ENCODE measurements at regions not wholly inside any gene's neighbourhood (a gene's known extent, or its start where the extent isn't known, plus 50 kb on each side); places are given as distances from the start of the nearest gene placed in this dataset.

GRCh38 chr1:170230323-170230722, 84.6 kb downstream of the NTMT2 start:
- dilution Hi-C loops (cut with MboI; ENCODE audit: extremely low pct_ligation_motif_present, low sequenced_read_pairs), result no loop called here
- FAIRE-seq, result no peak
- no peak overlapping the region for H2AFZ ChIP-seq (ENCODE audit: control insufficient read depth, low read length)

DNA sequence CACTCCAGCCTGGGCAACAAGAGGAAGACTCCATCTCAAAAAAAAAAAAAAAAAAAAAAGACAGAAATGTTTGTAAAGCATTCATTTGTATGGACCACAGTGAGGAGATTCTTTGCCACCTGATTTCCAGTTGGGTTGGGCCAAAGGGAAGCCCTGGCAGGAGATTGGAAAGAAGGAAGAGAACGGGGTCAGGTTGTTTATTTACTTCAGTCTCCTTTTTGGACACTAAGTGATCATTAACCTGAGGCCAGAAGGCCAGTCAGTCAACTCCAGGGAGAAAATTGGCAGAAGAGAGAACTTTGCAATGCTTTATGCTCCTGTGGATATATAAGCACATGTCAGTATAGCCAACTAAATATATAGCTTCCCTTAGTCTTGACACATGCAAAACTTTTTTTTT, 85.9 kb downstream of the NTMT2 start:
- Histone ChIP-seq H3K4me3 (ENCODE audit: control insufficient read depth in 2 of 3, extremely low read depth in 1 of 3, insufficient read depth in 2 of 3, low read depth in 1 of 3, low read length in 3 of 3) (no peak overlapping the region), H3K79me2 (ENCODE audit: control insufficient read depth, insufficient read depth, low read length) (no peaks in the 10 kb centered on the region), H3K9me3 (ENCODE audit: control insufficient read depth, low read depth, low read length) (no peaks in the 10 kb centered on the region), H3K36me3 (ENCODE audit: control insufficient read depth in 2 of 2, extremely low read depth in 1 of 2, insufficient read depth in 2 of 2, low read length in 2 of 2) (no peaks in the 10 kb centered on the region), H4K20me1 (ENCODE audit: control insufficient read depth, extremely low read depth, insufficient read depth, low read length) (no peaks in the 10 kb centered on the region), H3K27ac (ENCODE audit: control insufficient read depth, insufficient read depth, low read length) (no peak overlapping the region), H3K4me1 (ENCODE audit: control insufficient read depth, extremely low read depth, insufficient read depth, low read length) (no peaks in the 10 kb centered on the region), H3K4me2 (ENCODE audit: control insufficient read depth, extremely low read depth, insufficient read depth, low read depth, low read length) (no peak overlapping the region), H2AFZ (ENCODE audit: control insufficient read depth, low read length) (no peak overlapping the region), H3K9ac (ENCODE audit: control insufficient read depth, extremely low read depth, insufficient read depth, low read length) (no peak overlapping the region), H3K27me3 (ENCODE audit: control insufficient read depth, extremely low read depth, insufficient read depth, low read length) (no peaks in the 10 kb centered on the region), H3K9me1 (ENCODE audit: control insufficient read depth, extremely low read depth, insufficient read depth, low read length) (no peaks in the 10 kb centered on the region)
- no peak for DNase-seq (ENCODE audit: low read depth, low spot score)
- no peak for FAIRE-seq
- dilution Hi-C loops (cut with MboI; ENCODE audit: extremely low pct_ligation_motif_present, low sequenced_read_pairs), result no loop called here
- no peak for TF ChIP-seq CTCF (optimal IDR thresholded peaks at IDR 0.05 in 1 of 3, IDR thresholded peaks at IDR 0.05 in 1 of 3, conservative IDR thresholded peaks at IDR 0.05 in 1 of 3; ENCODE audit: extremely low read depth in 1 of 3, insufficient read depth in 2 of 3, low read length in 3 of 3)
- TF ChIP-seq EZH2 (IDR thresholded peaks at IDR 0.05; ENCODE audit: low read length), result no peak

More at GRCh38 chr1:170230323-170230722, 84.6 kb downstream of the NTMT2 start:
- H3K36me3 ChIP-seq (ENCODE audit: control insufficient read depth in 2 of 2, extremely low read depth in 1 of 2, insufficient read depth in 2 of 2, low read length in 2 of 2), result no peaks in the 10 kb centered on the region
- no peak for DNase-seq (ENCODE audit: low read depth, low spot score)
- no peak overlapping the region for H3K27ac ChIP-seq (ENCODE audit: control insufficient read depth, insufficient read depth, low read length)
- no peaks in the 10 kb centered on the region for H3K9me3 ChIP-seq (ENCODE audit: control insufficient read depth, low read depth, low read length)
- H3K9ac ChIP-seq (ENCODE audit: control insufficient read depth, extremely low read depth, insufficient read depth, low read length), result no peak overlapping the region
- no peaks in the 10 kb centered on the region for H3K9me1 ChIP-seq (ENCODE audit: control insufficient read depth, extremely low read depth, insufficient read depth, low read length)
- no peaks in the 10 kb centered on the region for H4K20me1 ChIP-seq (ENCODE audit: control insufficient read depth, extremely low read depth, insufficient read depth, low read length)
- H3K4me3 ChIP-seq (ENCODE audit: control insufficient read depth in 2 of 3, extremely low read depth in 1 of 3, insufficient read depth in 2 of 3, low read depth in 1 of 3, low read length in 3 of 3), result no peak overlapping the region
- no peaks in the 10 kb centered on the region for H3K79me2 ChIP-seq (ENCODE audit: control insufficient read depth, insufficient read depth, low read length)
- H3K4me1 ChIP-seq (ENCODE audit: control insufficient read depth, extremely low read depth, insufficient read depth, low read length), result no peaks in the 10 kb centered on the region
- no peaks in the 10 kb centered on the region for H3K27me3 ChIP-seq (ENCODE audit: control insufficient read depth, extremely low read depth, insufficient read depth, low read length)
- TF ChIP-seq EZH2 (IDR thresholded peaks at IDR 0.05; ENCODE audit: low read length) (no peak), CTCF (optimal IDR thresholded peaks at IDR 0.05 in 1 of 3, IDR thresholded peaks at IDR 0.05 in 1 of 3, conservative IDR thresholded peaks at IDR 0.05 in 1 of 3; ENCODE audit: extremely low read depth in 1 of 3, insufficient read depth in 2 of 3, low read length in 3 of 3) (no peak)
- no peak overlapping the region for H3K4me2 ChIP-seq (ENCODE audit: control insufficient read depth, extremely low read depth, insufficient read depth, low read depth, low read length)

Data from keratinocyte (primary cell).